A549 (cell line): ENCODE measurements at regions not wholly inside any gene's neighbourhood (a gene's known extent, or its start where the extent isn't known, plus 50 kb on each side); places are given as distances from the start of the nearest gene placed in this dataset.

ENCODE experiments used
- ATAC-seq, 2 experiments: fragments of 200-7000 bp in 1 of 2; fragments of >200 bp in 1 of 2; cut with Nextera tagmentation in 1 of 2; cut with Tn5 transposase in 1 of 2; 3 replicates each; pipeline versions ENCODE4 v1.8.0 to v1.9.1; 2018 to 2020; ENCODE audit warnings: mild to moderate bottlenecking in 1 of 2, moderate library complexity in 1 of 2
- CTCF ChIA-PET: fragments of 300-600 bp; sonication (Branson Sonifier 250); formaldehyde crosslinking; extraction: SDS; loops from one replicate; lab custom pipeline; 2021; ENCODE audit warnings: antibody characterized with exemption, inconsistent platforms; lab: Yijun Ruan, JAX
- POLR2A ChIA-PET: fragments of 350-600 bp; formaldehyde crosslinking; extraction: SDS; loops from one replicate; lab custom pipeline; 2021; ENCODE audit warnings: antibody characterized with exemption, inconsistent platforms; lab: Yijun Ruan, JAX
- DNase-seq, 2 experiments: peaks; one replicate each; pipeline versions ENCODE4 v3.0.0 to v3.0.0-alpha.2; 2011 to 2016; ENCODE audit warnings: low read depth in 1 of 2, low spot score in 1 of 2
- FAIRE-seq: peaks from 2 replicates; lab custom pipeline; 2011; peaks lifted over from hg19 to GRCh38; lab: Jason Lieb, UNC
- H3K27ac ChIP-seq, 2 experiments: fragments of >200 bp; sonication (Bioruptor Twin); formaldehyde crosslinking; 3 replicates each; pipeline ENCODE4 v1.5.1; 2016 to 2017
- H3K4me1 ChIP-seq: fragments of >200 bp; sonication (Bioruptor Twin); formaldehyde crosslinking; 3 replicates; pipeline ENCODE4 v1.6.1; 2016
- H3K4me2 ChIP-seq: fragments of >200 bp; sonication (Bioruptor Twin); formaldehyde crosslinking; 3 replicates; pipeline ENCODE4 v1.6.1; 2016
- H3K4me3 ChIP-seq: fragments of >200 bp; sonication (Bioruptor Twin); formaldehyde crosslinking; 3 replicates; pipeline ENCODE4 v1.5.1; 2016
- H3K9me3 ChIP-seq: fragments of >200 bp; sonication (Bioruptor Twin); formaldehyde crosslinking; 3 replicates; pipeline ENCODE4 v1.6.1; 2016
- BCL3 ChIP-seq: fragments of >200 bp; sonication (Bioruptor Twin); formaldehyde crosslinking; IDR thresholded peaks from 3 replicates; pipeline ENCODE4 v1.6.1; 2016
- BHLHE40 ChIP-seq: IDR thresholded peaks from 2 replicates; pipeline ENCODE4 v1.6.1; 2012; ENCODE audit warnings: low read depth, low read length, inconsistent platforms
- CHD2 ChIP-seq: fragments of 150-350 bp; IDR thresholded peaks from 2 replicates; pipeline ENCODE4 v1.6.1; 2014; ENCODE audit warnings: low read length; ENCODE audit not compliant: partially characterized antibody
- FOSB ChIP-seq: fragments of 250-450 bp; sonication (Bioruptor Pico); IDR thresholded peaks from 2 replicates; pipeline ENCODE4 v1.5.0; 2020; ENCODE audit warnings: mild to moderate bottlenecking, moderate library complexity
- FOSL2 ChIP-seq, 2 experiments: fragments of 450-650 bp in 1 of 2; fragments of >200 bp in 1 of 2; sonication (Bioruptor Twin) in 1 of 2; formaldehyde crosslinking; IDR thresholded peaks; 2 replicates each; pipeline versions ENCODE4 v1.5.0 to v1.6.1; 2016 to 2020; ENCODE audit warnings: mild to moderate bottlenecking in 1 of 2, moderate library complexity in 1 of 2
- HMGXB4 ChIP-seq: fragments of 250-450 bp; sonication (Bioruptor Pico); IDR thresholded peaks from 2 replicates; pipeline ENCODE4 v1.5.0; 2021; ENCODE audit warnings: mild to moderate bottlenecking, moderate library complexity, borderline replicate concordance
- HOXA7 ChIP-seq: fragments of 250-450 bp; sonication (Bioruptor Pico); IDR thresholded peaks from 2 replicates; pipeline ENCODE4 v1.5.0; 2020; ENCODE audit warnings: mild to moderate bottlenecking, moderate library complexity
- HOXB13 ChIP-seq: fragments of 250-450 bp; sonication (Bioruptor Pico); IDR thresholded peaks from 2 replicates; pipeline ENCODE4 v1.5.0; 2020; ENCODE audit warnings: low read depth, mild to moderate bottlenecking, moderate library complexity
- JUNB ChIP-seq: fragments of >200 bp; sonication (Bioruptor Twin); formaldehyde crosslinking; IDR thresholded peaks from 2 replicates; pipeline ENCODE4 v1.6.1; 2016
- POLR2A ChIP-seq: IDR thresholded peaks from 2 replicates; pipeline ENCODE4 v1.6.1; 2012; ENCODE audit warnings: mild to moderate bottlenecking, low read length
- RNF2 ChIP-seq: fragments of 200-600 bp; sonication (generic); IDR thresholded peaks from 2 replicates; pipeline ENCODE4 v1.6.1; 2016; ENCODE audit warnings: low read depth, mild to moderate bottlenecking, antibody characterized with exemption, moderate library complexity, borderline replicate concordance
- ZC3H11A ChIP-seq: fragments of 450-650 bp; IDR thresholded peaks from 2 replicates; pipeline ENCODE4 v1.6.1; 2014; ENCODE audit warnings: antibody characterized with exemption, mild to moderate bottlenecking
- ZFP36 ChIP-seq: fragments of 450-650 bp; IDR thresholded peaks from 2 replicates; pipeline ENCODE4 v1.6.1; 2014; ENCODE audit warnings: borderline replicate concordance; ENCODE audit not compliant: partially characterized antibody
- ZNF302 ChIP-seq: fragments of 250-450 bp; sonication (Bioruptor Pico); IDR thresholded peaks from 2 replicates; pipeline ENCODE4 v1.9.0; 2021; ENCODE audit warnings: inconsistent platforms, mild to moderate bottlenecking, moderate library complexity
- ZSCAN20 ChIP-seq: fragments of 250-450 bp; sonication (Bioruptor Pico); IDR thresholded peaks from 2 replicates; pipeline ENCODE4 v1.8.0; 2022; ENCODE audit warnings: mild to moderate bottlenecking, moderate library complexity
- WGBS: methylation state at CpG from one replicate; pipeline ENCODE4 v1.1.6; 2017; ENCODE audit errors: missing lambda C conversion rate; 5-methylcytosine and 5-hydroxymethylcytosine counted together
- TF ChIP-seq, protein P1 (sequence below): IDR thresholded peaks from 2 replicates; pipeline ENCODE4 v1.6.1; 2012
- TF ChIP-seq, protein P2 (sequence below): fragments of 150-350 bp; IDR thresholded peaks from 2 replicates; pipeline ENCODE4 v1.6.1; 2014; ENCODE audit warnings: low read depth, mild to moderate bottlenecking, low read length

DNA sequence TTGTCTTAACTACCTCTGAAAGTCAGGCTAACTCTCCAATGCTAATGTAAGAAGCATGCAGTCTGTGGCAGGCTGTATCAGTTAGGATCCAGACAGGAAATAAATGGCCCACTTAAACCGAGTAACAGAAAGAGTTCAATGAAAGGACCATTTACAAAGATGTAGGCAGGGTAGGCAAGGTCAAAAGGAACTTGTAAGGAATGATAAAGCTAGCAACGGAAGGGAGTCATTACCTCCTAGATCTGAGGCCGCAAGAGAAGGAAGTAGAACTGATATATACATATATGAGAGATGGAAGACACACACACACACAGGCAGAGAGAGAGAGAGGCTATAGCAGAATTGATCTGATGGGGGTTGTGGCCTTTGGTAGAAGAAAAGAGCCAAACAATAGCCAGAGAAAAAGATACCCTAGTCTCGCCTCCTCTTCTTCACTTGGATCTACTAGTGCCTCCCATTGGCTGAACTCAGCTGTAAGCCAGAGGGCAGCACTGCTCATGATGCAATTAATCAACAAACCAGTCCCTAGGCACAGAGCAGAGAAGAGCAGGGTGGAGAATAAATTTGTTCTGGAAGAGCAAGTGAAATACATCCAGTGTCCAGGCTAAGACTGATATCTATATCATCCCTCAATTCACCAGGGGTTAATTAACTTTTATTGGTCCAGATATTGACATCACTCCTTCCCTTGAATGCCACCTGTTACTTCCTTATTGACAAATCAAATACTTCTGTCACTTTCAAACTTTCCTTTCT is 91.2 kb downstream of the LSMEM1 start:
- Histone ChIP-seq H3K4me2 (no peak overlapping the region), H3K27ac (no peak overlapping the region), H3K9me3 (no peaks in the 10 kb centered on the region), H3K4me3 (no peak overlapping the region), H3K4me1 (no peaks in the 10 kb centered on the region)
- FAIRE-seq (peak; percentile 46), DNase-seq (peak in 1 of 2 experiments; percentile 7), ATAC-seq (peak; percentile 63 to 67; a peak in 3 of 6 replicates)
- TF ChIP-seq BCL3: no peak
- no peak for TF ChIP-seq ZFP36
- no peak for TF ChIP-seq ZC3H11A
- no peak for TF ChIP-seq POLR2A
- no peak for TF ChIP-seq RNF2
- TF ChIP-seq FOSL2 (IDR thresholded peaks at IDR 0.05): no peak
- TF ChIP-seq FOSL2 (CRISPR knock-in tag; IDR thresholded peaks at IDR 0.05): no peak
- TF ChIP-seq JUNB: no peak
- 46% methylated on average over 4 of the region's 4 CpGs for WGBS
- ChIA-PET POLR2A (no interaction called here), CTCF (interaction anchor here (0.9 to 1.4 kb wide), 2 partner anchors 18 to 22 kb away, joined by 3 read pairs; no protein-coding TSS in a partner anchor)

- no peak overlapping the region for H3K4me2 ChIP-seq
- DNase-seq (no peak), FAIRE-seq (no peak), ATAC-seq (0 out of 6 replicates have a peak, but pooled peaks of 1 of the 2 experiments have one; percentile 14)
- 3% methylated on average over 1 of the region's 1 CpG for WGBS
- CTCF ChIA-PET: interaction anchor here (1.4 kb wide), 1 partner anchor 19 kb away, joined by 3 read pairs; no protein-coding TSS in a partner anchor
- no peak overlapping the region for H3K4me3 ChIP-seq
- H3K27ac ChIP-seq: no peak overlapping the region
- no peak for TF ChIP-seq CHD2
- TF ChIP-seq HMGXB4: no peak
- no peak for TF ChIP-seq FOSB
- no peak for TF ChIP-seq HOXB13 (CRISPR knock-in tag)
- TF ChIP-seq BHLHE40: no peak
- TF ChIP-seq HOXA7: no peak
- no peaks in the 10 kb centered on the region for H3K9me3 ChIP-seq
- H3K4me1 ChIP-seq: no peaks in the 10 kb centered on the region
- POLR2A ChIA-PET: no interaction called here
These were observed 92.0 kb downstream of the LSMEM1 start for GRCh38 chr7:112572669-112573301.

DNA sequence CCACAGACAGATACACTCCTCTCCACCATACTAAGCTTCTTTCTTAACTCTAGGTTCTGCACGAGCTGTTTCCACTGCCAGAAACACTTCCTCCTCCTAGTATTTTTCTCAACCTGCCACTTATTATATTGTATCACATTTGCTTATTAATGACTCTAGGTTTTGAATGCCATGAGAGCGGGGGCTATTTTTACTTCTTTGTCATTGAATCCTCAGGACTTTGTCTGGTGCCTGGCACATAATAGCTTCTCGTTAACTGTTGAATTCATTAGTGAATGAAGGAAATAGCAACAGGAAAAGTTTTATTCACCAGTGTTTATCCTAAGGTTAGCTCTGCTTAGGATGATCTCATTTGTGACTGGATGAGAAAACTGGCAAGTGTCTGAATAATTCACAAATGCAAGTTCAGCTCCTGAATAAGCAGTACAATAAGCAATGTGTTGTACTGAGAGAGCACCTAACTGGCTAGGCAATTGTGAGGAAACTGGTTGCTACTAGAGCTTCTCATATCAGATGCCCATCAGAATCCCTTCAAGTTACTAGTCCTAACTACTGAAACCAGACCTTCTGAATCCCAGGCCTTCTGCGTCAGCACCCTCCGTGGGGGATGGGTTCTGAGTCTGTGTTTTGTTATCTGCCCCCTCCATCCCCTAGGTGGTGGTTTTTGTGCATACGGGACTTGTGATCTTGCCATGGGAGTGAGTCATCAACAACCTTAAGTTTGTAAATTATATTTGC is 92.7 kb downstream of the LSMEM1 start:
- DNase-seq: no peak

More for the DNA sequence above, 92.7 kb downstream of the LSMEM1 start:
- ChIA-PET POLR2A (no interaction called here), CTCF (interaction anchor here (1.4 kb wide), 1 partner anchor 20 kb away, joined by 3 read pairs; no protein-coding TSS in a partner anchor)
- FAIRE-seq: no peak
- H3K9me3 ChIP-seq: no peaks in the 10 kb centered on the region
- 0 out of 6 replicates have a peak, but pooled peaks of 1 of the 2 experiments have one; percentile 32 for ATAC-seq
- H3K27ac ChIP-seq: no peak overlapping the region
- 21% methylated on average over 6 of the region's 6 CpGs for WGBS
- H3K4me2 ChIP-seq: no peak overlapping the region
- TF ChIP-seq, protein P1, sequence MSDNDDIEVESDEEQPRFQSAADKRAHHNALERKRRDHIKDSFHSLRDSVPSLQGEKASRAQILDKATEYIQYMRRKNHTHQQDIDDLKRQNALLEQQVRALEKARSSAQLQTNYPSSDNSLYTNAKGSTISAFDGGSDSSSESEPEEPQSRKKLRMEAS: no peak
- TF ChIP-seq ZNF302 (CRISPR knock-in tag): no peak
- TF ChIP-seq, protein P2, sequence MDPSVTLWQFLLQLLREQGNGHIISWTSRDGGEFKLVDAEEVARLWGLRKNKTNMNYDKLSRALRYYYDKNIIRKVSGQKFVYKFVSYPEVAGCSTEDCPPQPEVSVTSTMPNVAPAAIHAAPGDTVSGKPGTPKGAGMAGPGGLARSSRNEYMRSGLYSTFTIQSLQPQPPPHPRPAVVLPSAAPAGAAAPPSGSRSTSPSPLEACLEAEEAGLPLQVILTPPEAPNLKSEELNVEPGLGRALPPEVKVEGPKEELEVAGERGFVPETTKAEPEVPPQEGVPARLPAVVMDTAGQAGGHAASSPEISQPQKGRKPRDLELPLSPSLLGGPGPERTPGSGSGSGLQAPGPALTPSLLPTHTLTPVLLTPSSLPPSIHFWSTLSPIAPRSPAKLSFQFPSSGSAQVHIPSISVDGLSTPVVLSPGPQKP: no peak
- TF ChIP-seq FOSL2 (IDR thresholded peaks at IDR 0.05): no peak
- TF ChIP-seq FOSL2 (CRISPR knock-in tag; IDR thresholded peaks at IDR 0.05): peak; percentile 11; the same call in 1 of the 2 replicates
- no peak for TF ChIP-seq ZSCAN20
- no peaks in the 10 kb centered on the region for H3K4me1 ChIP-seq
- H3K4me3 ChIP-seq: no peak overlapping the region
